LNCaP clone FGC (cell line): ENCODE measurements at regions not wholly inside any gene's neighbourhood (a gene's known extent, or its start where the extent isn't known, plus 50 kb on each side); places are given as distances from the start of the nearest gene placed in this dataset.

ENCODE experiments used
- DNase-seq: peaks from one replicate; pipeline ENCODE4 v3.0.0-alpha.2; 2011; ENCODE audit warnings: low read depth
- H3K4me3 ChIP-seq: 2 replicates; pipeline ENCODE4 v1.5.1; 2011; ENCODE audit warnings: mild to moderate bottlenecking, low read depth, low read length, control low read depth
- TF ChIP-seq, protein P1 (sequence below): IDR thresholded peaks from 2 replicates; pipeline ENCODE4 v1.5.1; 2012; ENCODE audit warnings: mild to moderate bottlenecking; ENCODE audit not compliant: control insufficient read depth, insufficient read depth; ENCODE audit errors: extremely low read depth

DNA sequence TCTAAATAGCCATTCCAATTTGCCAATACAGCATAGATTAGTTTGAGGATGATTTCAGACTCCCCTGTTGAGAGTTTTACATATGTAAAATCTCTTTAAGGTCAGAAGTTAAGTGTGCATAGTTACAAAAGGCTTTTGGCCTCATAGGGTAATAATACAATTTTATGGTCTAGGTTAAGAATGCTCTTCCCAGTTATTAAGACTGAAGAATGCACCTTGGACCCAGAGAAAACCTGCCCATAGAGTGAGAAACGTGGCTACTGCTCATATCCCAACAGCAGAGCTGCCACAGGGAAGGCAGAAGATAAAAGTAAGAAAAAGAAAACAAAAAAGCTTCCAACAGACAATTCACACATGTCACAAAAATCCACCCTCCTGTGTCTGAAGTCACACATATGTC is 255.9 kb downstream of the LMO4 start:
- no peak for DNase-seq
- no peak overlapping the region for H3K4me3 ChIP-seq
- TF ChIP-seq, protein P1, sequence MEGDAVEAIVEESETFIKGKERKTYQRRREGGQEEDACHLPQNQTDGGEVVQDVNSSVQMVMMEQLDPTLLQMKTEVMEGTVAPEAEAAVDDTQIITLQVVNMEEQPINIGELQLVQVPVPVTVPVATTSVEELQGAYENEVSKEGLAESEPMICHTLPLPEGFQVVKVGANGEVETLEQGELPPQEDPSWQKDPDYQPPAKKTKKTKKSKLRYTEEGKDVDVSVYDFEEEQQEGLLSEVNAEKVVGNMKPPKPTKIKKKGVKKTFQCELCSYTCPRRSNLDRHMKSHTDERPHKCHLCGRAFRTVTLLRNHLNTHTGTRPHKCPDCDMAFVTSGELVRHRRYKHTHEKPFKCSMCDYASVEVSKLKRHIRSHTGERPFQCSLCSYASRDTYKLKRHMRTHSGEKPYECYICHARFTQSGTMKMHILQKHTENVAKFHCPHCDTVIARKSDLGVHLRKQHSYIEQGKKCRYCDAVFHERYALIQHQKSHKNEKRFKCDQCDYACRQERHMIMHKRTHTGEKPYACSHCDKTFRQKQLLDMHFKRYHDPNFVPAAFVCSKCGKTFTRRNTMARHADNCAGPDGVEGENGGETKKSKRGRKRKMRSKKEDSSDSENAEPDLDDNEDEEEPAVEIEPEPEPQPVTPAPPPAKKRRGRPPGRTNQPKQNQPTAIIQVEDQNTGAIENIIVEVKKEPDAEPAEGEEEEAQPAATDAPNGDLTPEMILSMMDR = no peak

DNA sequence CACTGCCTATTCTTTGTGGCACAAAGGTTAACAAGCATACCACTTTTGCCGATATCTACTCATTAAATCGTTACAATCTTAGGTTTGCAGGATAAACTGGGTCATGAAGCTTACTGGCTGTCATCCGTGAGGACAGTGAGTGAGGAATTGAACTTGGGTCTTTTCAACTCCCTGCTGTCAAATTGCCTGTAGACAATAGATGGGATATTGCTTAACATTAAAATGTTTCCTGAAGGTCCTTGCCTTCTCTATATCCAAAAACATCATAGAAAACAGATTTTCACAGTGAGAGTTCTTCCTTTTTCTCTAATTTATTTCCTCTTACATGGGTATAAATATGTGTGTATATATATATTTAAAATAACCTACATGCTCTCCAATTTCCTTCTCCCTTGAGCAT is 257.8 kb downstream of the LMO4 start:
- H3K4me3 ChIP-seq = no peak overlapping the region
- no peak for DNase-seq
- TF ChIP-seq, protein P1 = no peak

DNA sequence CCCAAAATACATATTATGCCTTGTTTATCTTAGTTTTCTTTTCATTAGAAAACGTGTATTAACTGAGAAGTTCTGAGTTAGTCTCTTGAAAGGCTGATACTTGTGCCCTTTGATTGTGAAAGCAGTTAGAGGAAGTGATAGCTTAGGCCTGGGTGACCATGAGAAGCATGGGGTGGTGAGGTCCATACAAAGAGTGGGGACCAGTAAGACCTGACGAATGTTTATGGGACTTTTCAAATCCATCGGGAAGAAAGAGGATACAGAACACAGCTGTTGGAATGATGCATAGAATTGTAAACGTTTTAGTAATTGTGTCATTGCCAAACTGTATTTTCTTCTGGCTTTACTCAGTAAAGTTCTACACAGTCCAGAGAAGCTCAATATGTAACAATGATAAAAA is 259.8 kb downstream of the LMO4 start:
- TF ChIP-seq, protein P1 = no peak
- no peak overlapping the region for H3K4me3 ChIP-seq
- no peak for DNase-seq

DNA sequence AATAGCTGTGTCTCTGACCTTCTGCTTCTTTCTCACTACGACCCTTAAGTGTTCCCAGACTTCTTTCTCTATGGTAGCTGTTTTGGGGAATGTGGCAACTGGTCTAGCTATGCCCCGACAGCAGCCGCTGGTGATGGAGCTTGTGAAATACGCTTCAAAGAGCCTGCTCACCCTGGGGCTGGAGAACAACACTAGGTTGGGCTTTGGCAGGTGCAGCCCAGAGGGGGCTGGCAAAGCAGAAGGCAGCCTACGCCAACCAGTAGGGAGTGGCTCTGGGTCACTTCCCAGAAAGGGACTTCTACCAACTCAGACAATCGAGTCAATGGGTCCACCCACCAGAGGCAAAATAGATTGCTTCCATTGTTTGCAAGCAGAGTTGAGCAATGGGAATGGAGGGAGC is 262.8 kb downstream of the LMO4 start:
- no peak for DNase-seq
- TF ChIP-seq, protein P1 = no peak
- H3K4me3 ChIP-seq = no peak overlapping the region

DNA sequence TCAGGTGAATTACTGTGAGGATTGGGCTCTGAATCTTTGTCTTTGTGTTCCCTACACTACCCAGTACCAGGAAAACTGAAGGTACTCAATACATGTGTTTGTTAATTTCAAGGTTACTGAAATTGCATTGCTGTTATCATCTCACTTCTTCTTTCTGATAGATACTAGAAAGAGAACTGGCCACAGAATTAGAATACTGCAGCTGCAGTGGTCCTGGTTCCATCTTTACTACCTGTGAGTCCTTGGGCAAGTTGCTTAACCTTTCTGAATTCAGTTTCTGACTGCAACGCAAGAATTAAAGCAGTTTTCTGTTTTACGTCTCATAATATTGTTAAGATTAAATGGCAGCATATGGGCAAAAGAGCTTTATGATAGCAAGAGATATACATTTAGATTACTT is 263.5 kb downstream of the LMO4 start:
- TF ChIP-seq, protein P1 = no peak
- no peak overlapping the region for H3K4me3 ChIP-seq
- no peak for DNase-seq

DNA sequence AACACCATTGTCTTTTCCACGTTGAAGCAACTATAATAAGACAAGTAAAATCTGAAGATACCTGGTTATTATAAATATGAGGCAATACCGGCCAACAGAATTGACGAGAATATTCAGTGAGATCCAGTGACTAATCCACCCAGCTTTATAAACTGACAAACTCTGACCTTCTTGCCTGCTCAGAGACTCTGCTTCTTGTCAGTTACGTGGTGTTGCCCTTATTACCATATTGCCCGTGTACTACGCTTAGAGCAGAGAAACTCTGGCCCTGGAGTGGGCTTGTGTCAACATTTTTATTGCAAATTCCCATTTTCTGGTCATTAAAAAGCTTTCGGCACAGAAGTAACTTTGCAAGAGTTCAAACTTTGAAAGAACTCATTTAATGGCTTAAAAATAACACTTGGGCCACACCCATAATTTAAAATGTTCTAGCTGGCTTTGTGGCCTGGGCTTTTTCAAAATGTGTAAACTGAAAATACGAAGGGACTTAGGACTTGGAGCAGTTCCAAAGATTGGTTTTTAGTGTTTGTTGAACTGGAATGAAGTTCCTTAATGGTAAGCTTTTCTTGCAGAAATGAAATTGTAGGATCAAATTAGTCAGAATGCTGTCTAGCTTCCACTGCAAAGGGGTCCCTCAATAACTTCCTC is 266.2 kb downstream of the LMO4 start:
- TF ChIP-seq, protein P1 = no peak
- DNase-seq = no peak

DNA sequence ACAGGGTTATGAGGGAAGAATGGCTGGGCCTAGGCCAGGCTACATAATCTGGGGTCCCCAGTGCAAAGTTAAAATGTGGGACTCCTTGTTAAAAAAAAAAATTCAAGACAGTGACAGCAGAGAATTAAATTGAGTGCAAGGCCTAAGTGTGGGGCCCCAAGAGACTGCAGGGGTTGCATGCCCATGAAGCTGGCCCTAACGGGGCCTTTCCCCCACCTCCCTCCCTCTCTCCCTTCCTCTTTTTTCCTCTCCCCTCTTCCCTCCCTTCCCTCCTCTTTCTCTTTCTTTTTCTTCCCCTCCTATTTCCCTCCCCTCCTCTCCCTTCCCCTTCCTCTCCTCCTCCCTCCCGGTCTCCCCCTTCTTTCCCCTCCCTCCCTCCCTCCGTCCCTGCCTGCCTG is 266.7 kb downstream of the LMO4 start:
- no peak overlapping the region for H3K4me3 ChIP-seq
- no peak for DNase-seq
- TF ChIP-seq, protein P1 = no peak

More for the DNA sequence above, 266.2 kb downstream of the LMO4 start:
- H3K4me3 ChIP-seq = no peak overlapping the region
